A673 (cell line): ENCODE measurements at regions not wholly inside any gene's neighbourhood (a gene's known extent, or its start where the extent isn't known, plus 50 kb on each side); places are given as distances from the start of the nearest gene placed in this dataset.
A peak's percentile ranks its signal among the peaks of the same experiment; 100 is the strongest.

Experiments
- BruUV-seq: library from RNA; stranded (reverse); fragments of 400-500 nt; replicated peaks from 2 replicates; lab custom pipeline; 2021; lab: Mats Ljungman, UMichigan
- CTCF ChIA-PET: fragments of 300-600 bp; sonication (Branson Sonifier 250); formaldehyde crosslinking; loops from one replicate; lab custom pipeline; 2022; ENCODE audit warnings: antibody characterized with exemption; lab: Charles Lee
- POLR2A ChIA-PET: fragments of 300-600 bp; sonication (Branson Sonifier 250); formaldehyde crosslinking; loops from one replicate; lab custom pipeline; 2022; ENCODE audit warnings: antibody characterized with exemption; ENCODE audit not compliant: low non-redundant PET; lab: Charles Lee
- DNase-seq: peaks from one replicate; pipeline ENCODE4 v3.0.0-alpha.2; 2015; ENCODE audit warnings: low spot score
- H3K27ac ChIP-seq: fragments of 200-600 bp; sonication (generic); 2 replicates; pipeline ENCODE4 v1.5.1; 2016; ENCODE audit warnings: mixed run types, low read depth, mild to moderate bottlenecking, mixed read lengths, antibody characterized with exemption, low read length; ENCODE audit not compliant: poor library complexity, severe bottlenecking
- H3K27me3 ChIP-seq: fragments of 200-600 bp; sonication (generic); replicated peaks from 2 replicates; pipeline ENCODE4 v1.6.1; 2017; ENCODE audit warnings: mixed run types, low read depth, mild to moderate bottlenecking, mixed read lengths, antibody characterized with exemption, low read length; ENCODE audit not compliant: insufficient read depth, poor library complexity
- H3K36me3 ChIP-seq: fragments of 200-600 bp; sonication (generic); 2 replicates; pipeline ENCODE4 v1.6.1; 2016; ENCODE audit warnings: mixed run types, mild to moderate bottlenecking, mixed read lengths, antibody characterized with exemption, low read length; ENCODE audit not compliant: insufficient read depth, poor library complexity, severe bottlenecking
- H3K4me1 ChIP-seq: fragments of 200-600 bp; sonication (generic); 2 replicates; pipeline ENCODE4 v1.6.1; 2017; ENCODE audit warnings: mixed run types, mild to moderate bottlenecking, mixed read lengths, antibody characterized with exemption, low read length; ENCODE audit not compliant: insufficient read depth, poor library complexity, severe bottlenecking
- H3K4me3 ChIP-seq: fragments of 200-600 bp; sonication (generic); 2 replicates; pipeline ENCODE4 v1.5.1; 2016; ENCODE audit warnings: low read depth, mixed run types, mild to moderate bottlenecking, mixed read lengths, low read length; ENCODE audit not compliant: poor library complexity, severe bottlenecking
- H3K9me3 ChIP-seq: fragments of 200-600 bp; sonication (generic); 2 replicates; pipeline ENCODE4 v1.6.1; 2016; ENCODE audit warnings: mixed run types, low read depth, mild to moderate bottlenecking, mixed read lengths, antibody characterized with exemption, low read length; ENCODE audit not compliant: poor library complexity, severe bottlenecking
- EZH2 ChIP-seq: fragments of 200-600 bp; sonication (generic); IDR thresholded peaks from 2 replicates; pipeline ENCODE4 v1.6.1; 2017; ENCODE audit warnings: borderline replicate concordance, low read depth, mild to moderate bottlenecking, mixed read lengths, antibody characterized with exemption, low read length; ENCODE audit not compliant: poor library complexity, severe bottlenecking
- intact Hi-C: fragments of 100-400 bp; cut with micrococcal nuclease; formaldehyde crosslinking; loops from one replicate; pipeline ENCODE4 v1.10.0; 2022; ENCODE audit not compliant: unreplicated experiment
- TF ChIP-seq, protein P1 (sequence below): fragments of 300-800, 200-600 bp; sonication (generic); conservative IDR thresholded peaks from 2 replicates; pipeline ENCODE4 v1.5.1; 2017; ENCODE audit warnings: low read depth, mild to moderate bottlenecking, antibody characterized with exemption, low read length, moderate library complexity, mixed read lengths

DNA sequence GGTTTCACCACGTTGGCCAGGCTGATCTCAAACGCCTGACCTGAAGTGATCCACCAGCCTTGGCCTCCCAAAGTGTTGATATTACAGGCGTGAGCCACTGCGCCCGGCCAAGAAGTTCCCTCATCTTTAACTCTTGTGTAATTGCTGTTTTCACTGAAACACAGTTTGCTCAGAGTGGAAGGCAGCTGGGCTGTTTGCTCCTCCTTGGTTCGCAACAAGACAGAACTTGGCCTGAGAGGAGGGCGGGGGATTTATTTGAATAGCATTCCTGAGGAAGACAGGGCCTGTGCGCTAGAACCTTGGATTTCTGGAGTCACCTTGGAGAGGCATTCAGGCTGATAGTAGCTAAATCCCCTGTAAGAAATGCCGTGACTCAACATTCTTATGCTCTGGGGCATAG is 226.7 kb upstream of the MCTP2 start:
- TF ChIP-seq, protein P1, sequence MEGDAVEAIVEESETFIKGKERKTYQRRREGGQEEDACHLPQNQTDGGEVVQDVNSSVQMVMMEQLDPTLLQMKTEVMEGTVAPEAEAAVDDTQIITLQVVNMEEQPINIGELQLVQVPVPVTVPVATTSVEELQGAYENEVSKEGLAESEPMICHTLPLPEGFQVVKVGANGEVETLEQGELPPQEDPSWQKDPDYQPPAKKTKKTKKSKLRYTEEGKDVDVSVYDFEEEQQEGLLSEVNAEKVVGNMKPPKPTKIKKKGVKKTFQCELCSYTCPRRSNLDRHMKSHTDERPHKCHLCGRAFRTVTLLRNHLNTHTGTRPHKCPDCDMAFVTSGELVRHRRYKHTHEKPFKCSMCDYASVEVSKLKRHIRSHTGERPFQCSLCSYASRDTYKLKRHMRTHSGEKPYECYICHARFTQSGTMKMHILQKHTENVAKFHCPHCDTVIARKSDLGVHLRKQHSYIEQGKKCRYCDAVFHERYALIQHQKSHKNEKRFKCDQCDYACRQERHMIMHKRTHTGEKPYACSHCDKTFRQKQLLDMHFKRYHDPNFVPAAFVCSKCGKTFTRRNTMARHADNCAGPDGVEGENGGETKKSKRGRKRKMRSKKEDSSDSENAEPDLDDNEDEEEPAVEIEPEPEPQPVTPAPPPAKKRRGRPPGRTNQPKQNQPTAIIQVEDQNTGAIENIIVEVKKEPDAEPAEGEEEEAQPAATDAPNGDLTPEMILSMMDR = no peak
- TF ChIP-seq EZH2 = no peak
- no peaks in the 10 kb centered on the region for H3K36me3 ChIP-seq
- CTCF ChIA-PET = no interaction called here
- no peaks in the 10 kb centered on the region for H3K4me1 ChIP-seq
- H3K27me3 ChIP-seq = no peaks in the 10 kb centered on the region
- no peak overlapping the region for H3K4me3 ChIP-seq
- intact Hi-C loops = no loop called here
- DNase-seq = no peak
- POLR2A ChIA-PET = no interaction called here
- H3K27ac ChIP-seq = no peak overlapping the region
- no peaks in the 10 kb centered on the region for H3K9me3 ChIP-seq
- no TSS peak for BruUV-seq

GRCh38 chr15:94002041-94002440 is 229.3 kb upstream of the MCTP2 start:
- TF ChIP-seq, protein P1 = no peak
- TF ChIP-seq EZH2 = no peak
- ChIA-PET CTCF (interaction anchor here (2.1 kb wide), 1 partner anchor 118 kb away, joined by 8 read pairs; no protein-coding TSS in a partner anchor), POLR2A (no interaction called here)
- no TSS peak for BruUV-seq
- Histone ChIP-seq H3K9me3 (no peaks in the 10 kb centered on the region), H3K36me3 (no peaks in the 10 kb centered on the region), H3K27me3 (no peaks in the 10 kb centered on the region), H3K4me3 (no peak overlapping the region), H3K27ac (no peak overlapping the region), H3K4me1 (no peaks in the 10 kb centered on the region)
- intact Hi-C loops = no loop called here
- peak; percentile 82 for DNase-seq

- BruUV-seq = no TSS peak
- TF ChIP-seq, protein P1 = no peak
- TF ChIP-seq EZH2 = no peak
Measured at GRCh38 chr15:94001255-94001801, 230.0 kb upstream of the MCTP2 start.

More at GRCh38 chr15:94001255-94001801, 230.0 kb upstream of the MCTP2 start:
- intact Hi-C loops = no loop called here
- Histone ChIP-seq H3K9me3 (no peaks in the 10 kb centered on the region), H3K27me3 (no peaks in the 10 kb centered on the region), H3K4me3 (no peak overlapping the region), H3K36me3 (no peaks in the 10 kb centered on the region), H3K4me1 (no peaks in the 10 kb centered on the region), H3K27ac (no peak overlapping the region)
- CTCF ChIA-PET = interaction anchor here (2.1 kb wide), 1 partner anchor 119 kb away, joined by 8 read pairs; no protein-coding TSS in a partner anchor
- POLR2A ChIA-PET = no interaction called here
- DNase-seq = no peak
